ENCODE measurements at regions not wholly inside any gene's neighbourhood (a gene's known extent, or its start where the extent isn't known, plus 50 kb on each side); places are given as distances from the start of the nearest gene placed in this dataset.

- FAIRE-seq (no peak), DNase-seq (ENCODE audit: insufficient read length, low spot score) (no peak)
- no peak for TF ChIP-seq CTCF (IDR thresholded peaks at IDR 0.05; ENCODE audit: insufficient read depth, missing control alignments)
These were observed 77.9 kb upstream of the ATG10 start for GRCh38 chr5:81893961-81894360.

GRCh38 chr5:81884871-81885270 is 87.0 kb upstream of the ATG10 start:
- no peak for DNase-seq (ENCODE audit: insufficient read length, low spot score)
- TF ChIP-seq CTCF (IDR thresholded peaks at IDR 0.05; ENCODE audit: insufficient read depth, missing control alignments): peak; percentile 6
- FAIRE-seq: no peak

- no peak for FAIRE-seq
- no peak for DNase-seq (ENCODE audit: insufficient read length, low spot score)
- no peak for TF ChIP-seq CTCF (IDR thresholded peaks at IDR 0.05; ENCODE audit: insufficient read depth, missing control alignments)
These were observed 88.5 kb upstream of the ATG10 start for GRCh38 chr5:81883371-81883770.

GRCh38 chr5:81881595-81881994 is 90.2 kb upstream of the ATG10 start:
- FAIRE-seq (no peak), DNase-seq (ENCODE audit: insufficient read length, low spot score) (no peak)
- no peak for TF ChIP-seq CTCF (IDR thresholded peaks at IDR 0.05; ENCODE audit: insufficient read depth, missing control alignments)

GRCh38 chr5:81879936-81880335 is 91.9 kb upstream of the ATG10 start:
- no peak for FAIRE-seq
- TF ChIP-seq CTCF (IDR thresholded peaks at IDR 0.05; ENCODE audit: insufficient read depth, missing control alignments): no peak
- DNase-seq (ENCODE audit: insufficient read length, low spot score): no peak

- no peak for TF ChIP-seq CTCF (IDR thresholded peaks at IDR 0.05; ENCODE audit: insufficient read depth, missing control alignments)
- no peak for DNase-seq (ENCODE audit: insufficient read length, low spot score)
- FAIRE-seq: no peak
These were observed 93.5 kb upstream of the ATG10 start for GRCh38 chr5:81878333-81878732.

GRCh38 chr5:81866994-81867393 is 104.8 kb upstream of the ATG10 start:
- no peak for FAIRE-seq
- TF ChIP-seq CTCF (IDR thresholded peaks at IDR 0.05; ENCODE audit: insufficient read depth, missing control alignments): no peak
- no peak for DNase-seq (ENCODE audit: insufficient read length, low spot score)
